Neural cell (in vitro differentiated cells): ENCODE measurements at regions not wholly inside any gene's neighbourhood (a gene's known extent, or its start where the extent isn't known, plus 50 kb on each side); places are given as distances from the start of the nearest gene placed in this dataset.

Source experiments
- CTCF ChIP-seq: fragments of 450-650 bp; IDR thresholded peaks from 2 replicates; pipeline ENCODE4 v1.5.1; 2014; ENCODE audit warnings: antibody characterized with exemption, mild to moderate bottlenecking, moderate library complexity; ENCODE audit not compliant: poor library complexity, severe bottlenecking
- EZH2 ChIP-seq: fragments of 200-600, 300-800 bp; shearing (Covaris generic), sonication (generic); IDR thresholded peaks from 2 replicates; pipeline ENCODE4 v1.6.1; 2014; ENCODE audit warnings: antibody characterized with exemption, low read length, borderline replicate concordance, mild to moderate bottlenecking; ENCODE audit not compliant: insufficient read depth, poor library complexity, severe bottlenecking
- POLR2AphosphoS5 ChIP-seq: IDR thresholded peaks from 2 replicates; pipeline ENCODE4 v1.6.1; 2012
- RAD21 ChIP-seq: fragments of 450-650 bp; conservative IDR thresholded peaks from 2 replicates; pipeline ENCODE4 v1.6.1; 2014; ENCODE audit warnings: antibody characterized with exemption, mild to moderate bottlenecking, moderate library complexity

GRCh38 chr3:76908156-76908555 is 131.7 kb upstream of the ROBO2 start:
- no peak for TF ChIP-seq EZH2
- no peak for TF ChIP-seq CTCF
- no peak for TF ChIP-seq POLR2AphosphoS5
- TF ChIP-seq RAD21: no peak
